ENCODE measurements at regions not wholly inside any gene's neighbourhood (a gene's known extent, or its start where the extent isn't known, plus 50 kb on each side); places are given as distances from the start of the nearest gene placed in this dataset.

DNA sequence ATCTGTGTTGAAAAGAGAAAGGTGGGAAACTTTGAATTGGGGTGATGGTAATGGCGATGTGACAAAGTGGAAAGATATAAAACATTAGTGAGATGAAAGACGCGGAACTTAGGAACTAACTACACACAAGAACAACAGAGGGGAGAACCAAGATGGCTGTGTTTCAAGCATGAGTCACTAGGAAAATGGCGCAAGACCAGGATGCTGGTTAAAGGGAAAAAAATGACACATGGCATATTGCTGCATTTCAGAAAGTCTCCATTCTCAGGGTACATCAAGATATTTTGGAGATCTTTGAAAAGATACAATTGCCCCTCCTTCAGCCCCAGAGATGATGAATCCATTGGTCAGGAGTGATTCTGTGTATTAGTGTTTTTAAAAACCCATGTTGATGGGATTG lies 164.4 kb downstream of the FBXO8 start:
- TF ChIP-seq, protein P1, sequence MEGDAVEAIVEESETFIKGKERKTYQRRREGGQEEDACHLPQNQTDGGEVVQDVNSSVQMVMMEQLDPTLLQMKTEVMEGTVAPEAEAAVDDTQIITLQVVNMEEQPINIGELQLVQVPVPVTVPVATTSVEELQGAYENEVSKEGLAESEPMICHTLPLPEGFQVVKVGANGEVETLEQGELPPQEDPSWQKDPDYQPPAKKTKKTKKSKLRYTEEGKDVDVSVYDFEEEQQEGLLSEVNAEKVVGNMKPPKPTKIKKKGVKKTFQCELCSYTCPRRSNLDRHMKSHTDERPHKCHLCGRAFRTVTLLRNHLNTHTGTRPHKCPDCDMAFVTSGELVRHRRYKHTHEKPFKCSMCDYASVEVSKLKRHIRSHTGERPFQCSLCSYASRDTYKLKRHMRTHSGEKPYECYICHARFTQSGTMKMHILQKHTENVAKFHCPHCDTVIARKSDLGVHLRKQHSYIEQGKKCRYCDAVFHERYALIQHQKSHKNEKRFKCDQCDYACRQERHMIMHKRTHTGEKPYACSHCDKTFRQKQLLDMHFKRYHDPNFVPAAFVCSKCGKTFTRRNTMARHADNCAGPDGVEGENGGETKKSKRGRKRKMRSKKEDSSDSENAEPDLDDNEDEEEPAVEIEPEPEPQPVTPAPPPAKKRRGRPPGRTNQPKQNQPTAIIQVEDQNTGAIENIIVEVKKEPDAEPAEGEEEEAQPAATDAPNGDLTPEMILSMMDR (conservative IDR thresholded peaks at IDR 0.05; ENCODE audit: low read length): no peak
- TF ChIP-seq EZH2phosphoT487 (IDR thresholded peaks at IDR 0.05; ENCODE audit: borderline replicate concordance): no peak

Data from Loucy (cell line).